Activated CD4-positive, alpha-beta T cell treated with anti-CD3 and anti-CD28 coated beads, Interleukin-2, amount 50 U/mL, for 16 hours (primary cell): ENCODE measurements at regions not wholly inside any gene's neighbourhood (a gene's known extent, or its start where the extent isn't known, plus 50 kb on each side); places are given as distances from the start of the nearest gene placed in this dataset.
"Not testable (repeated sequence)": the region's sequence is repeated elsewhere in the genome, so short reads cannot be mapped to it uniquely, and the experiment has no call there.

Experiments
- DNase-seq: peaks from one replicate; pipeline ENCODE4 v3.0.0-alpha.2; 2020

DNA sequence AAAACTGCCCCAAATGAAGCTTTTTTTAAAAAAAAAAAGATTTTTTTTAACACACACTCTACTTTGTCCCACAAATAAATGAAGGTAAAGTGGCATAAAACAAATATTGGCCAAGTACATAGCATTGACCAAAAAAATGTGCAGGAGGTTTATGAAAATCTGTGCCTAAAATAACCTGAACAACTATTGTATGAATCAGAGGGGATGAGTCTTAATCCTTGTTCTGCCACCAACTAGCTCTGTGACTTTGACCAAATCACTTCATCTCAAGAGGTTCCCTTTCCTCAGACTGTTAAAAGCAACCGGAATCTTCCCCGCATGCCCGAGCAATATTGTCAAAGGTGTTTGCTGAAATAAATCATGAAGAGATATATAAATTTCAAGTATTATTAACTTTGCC lies 150.4 kb upstream of the NEBL start:
- DNase-seq: no peak

DNA sequence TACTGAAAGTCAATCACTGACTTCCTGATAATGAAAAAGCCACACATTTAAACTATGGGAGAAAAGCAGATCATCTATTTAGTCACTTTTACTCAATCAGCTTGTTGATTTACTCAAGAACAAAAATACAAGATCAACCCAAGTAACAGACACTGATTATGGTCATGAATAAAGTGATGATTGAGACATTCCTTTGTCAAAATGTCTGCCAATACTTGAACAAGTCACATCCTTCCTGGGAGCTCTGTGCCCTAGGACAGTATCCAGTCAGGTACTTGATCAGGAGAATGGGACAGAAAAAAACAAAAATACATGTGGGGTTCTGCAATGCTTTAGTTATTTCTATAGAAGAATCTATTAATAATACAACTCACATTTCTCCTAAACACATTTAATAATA lies 150.0 kb upstream of the NEBL start:
- no peak for DNase-seq

DNA sequence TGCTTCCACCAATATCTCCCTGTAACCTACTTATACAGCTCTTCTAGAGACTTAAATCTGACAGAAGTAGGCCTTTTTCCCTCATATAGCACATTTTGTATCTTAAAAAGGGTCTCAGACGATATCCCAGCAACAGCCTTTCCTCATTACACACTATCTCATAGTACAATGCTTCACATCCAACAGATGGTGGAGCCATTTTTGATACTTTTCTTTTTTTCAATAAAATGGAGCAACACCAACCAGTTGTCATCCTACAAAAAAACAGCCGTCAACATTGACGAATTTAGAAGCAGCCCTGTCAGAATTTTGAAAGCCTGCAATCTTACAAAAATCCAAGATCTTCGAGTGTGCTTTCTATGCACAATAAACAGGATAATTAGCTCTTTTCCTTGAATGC lies 145.9 kb upstream of the NEBL start:
- DNase-seq: no peak

DNA sequence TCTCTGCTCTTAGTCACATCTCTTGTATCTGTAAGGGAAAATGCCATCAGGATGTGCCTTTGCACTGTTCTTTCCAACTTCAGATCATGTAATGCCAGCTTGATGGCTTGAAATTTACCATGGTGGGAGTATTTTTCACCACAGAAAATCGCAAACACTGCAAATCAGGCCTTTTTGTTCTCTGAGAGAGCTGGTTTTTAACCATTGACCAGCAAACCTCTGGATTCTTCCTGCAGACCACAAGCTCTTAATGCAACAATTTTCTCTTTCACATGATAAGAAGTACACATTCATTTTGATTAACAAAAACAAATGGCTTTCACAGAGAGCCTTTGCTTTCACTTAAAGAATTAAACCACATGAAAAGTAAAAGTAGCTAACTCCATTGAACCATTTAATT lies 145.4 kb upstream of the NEBL start:
- no peak for DNase-seq

DNA sequence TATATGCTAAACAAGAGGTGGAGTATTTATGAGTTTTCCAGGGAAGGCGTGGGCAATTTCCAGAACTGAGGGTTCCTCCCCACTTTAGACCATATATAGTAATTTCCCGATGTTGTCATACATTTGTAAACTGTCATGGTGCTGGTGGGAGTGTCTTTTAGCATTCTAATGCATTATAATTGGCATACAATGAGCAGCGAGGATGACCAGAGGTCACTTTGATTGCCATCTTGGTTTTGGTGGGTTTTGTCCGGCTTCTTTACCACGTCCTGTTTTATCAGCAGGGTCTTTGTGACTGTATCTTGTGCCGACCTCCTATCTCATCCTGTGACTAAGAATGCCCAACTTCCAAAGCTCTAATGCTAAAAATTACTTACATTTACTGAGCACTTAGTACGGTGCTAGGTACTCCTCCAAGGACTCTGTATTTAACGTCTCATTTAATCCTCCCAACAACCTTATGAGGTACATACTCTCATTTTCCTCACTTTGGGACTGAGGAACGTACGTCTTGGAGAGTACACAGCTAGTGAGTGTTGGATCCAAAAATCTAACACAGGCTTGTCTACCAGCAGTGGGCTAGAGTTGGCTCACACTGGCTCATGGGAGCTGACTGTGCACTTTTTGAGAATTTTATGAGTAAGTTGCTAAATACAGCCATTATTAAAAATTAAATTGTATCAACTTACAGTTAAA lies 144.8 kb upstream of the NEBL start:
- no peak for DNase-seq

DNA sequence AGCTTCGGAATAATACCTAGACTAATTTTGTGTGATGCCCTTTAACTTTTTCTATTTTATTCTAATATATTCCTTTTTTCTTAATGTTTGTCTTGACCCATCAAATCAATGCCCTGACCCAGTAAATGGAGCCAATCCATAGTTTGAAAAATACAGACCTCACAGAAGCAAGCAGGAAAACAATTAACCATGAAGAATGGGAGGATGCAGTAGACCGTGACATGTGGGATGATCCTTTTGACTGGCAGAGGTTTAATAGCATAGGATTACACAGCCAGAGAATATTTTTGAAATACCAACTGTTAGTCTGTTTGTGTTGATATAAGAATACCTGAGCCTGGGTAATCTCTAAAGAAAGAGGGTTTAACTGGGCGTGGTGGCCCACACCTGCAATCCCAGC lies 142.6 kb upstream of the NEBL start:
- DNase-seq: no peak

DNA sequence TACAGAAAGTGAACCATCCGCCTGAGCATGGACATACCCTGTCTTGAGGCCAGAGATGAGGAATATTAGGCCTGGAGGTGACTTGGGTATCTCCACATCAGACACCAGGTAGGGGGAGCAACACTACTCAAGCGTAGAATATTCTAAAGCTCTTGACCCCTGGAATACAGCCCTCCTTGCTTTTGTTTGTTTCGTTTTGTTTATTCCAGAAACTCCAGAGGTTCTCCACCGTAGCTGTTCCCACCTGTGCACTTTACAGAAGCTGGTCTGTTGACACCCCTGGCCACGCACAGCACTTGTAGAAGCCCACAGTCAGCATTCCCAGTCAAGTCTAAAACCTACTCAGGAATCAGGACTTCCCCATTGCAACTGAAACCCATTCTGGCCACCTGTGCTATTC lies 139.6 kb upstream of the NEBL start:
- DNase-seq: no peak

DNA sequence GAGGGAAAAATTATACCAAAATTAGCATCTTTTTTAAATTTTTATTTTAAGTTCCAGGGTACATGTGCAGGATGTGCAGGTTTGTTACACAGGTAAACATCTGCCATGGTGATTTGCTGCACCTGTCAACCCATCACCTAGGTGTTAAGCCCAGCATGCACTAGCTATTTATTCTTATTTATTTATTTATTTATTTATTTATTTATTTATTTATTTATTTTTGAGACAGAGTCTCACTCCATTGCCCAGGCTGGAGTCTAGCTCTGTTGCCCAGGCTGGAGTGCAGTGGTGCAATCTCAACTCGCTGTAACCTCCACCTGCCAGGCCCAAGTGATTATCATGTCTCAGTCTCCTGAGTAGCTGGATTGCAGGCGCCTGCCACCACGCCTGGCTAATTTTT lies 137.7 kb upstream of the NEBL start:
- DNase-seq: not testable (repeated sequence)

DNA sequence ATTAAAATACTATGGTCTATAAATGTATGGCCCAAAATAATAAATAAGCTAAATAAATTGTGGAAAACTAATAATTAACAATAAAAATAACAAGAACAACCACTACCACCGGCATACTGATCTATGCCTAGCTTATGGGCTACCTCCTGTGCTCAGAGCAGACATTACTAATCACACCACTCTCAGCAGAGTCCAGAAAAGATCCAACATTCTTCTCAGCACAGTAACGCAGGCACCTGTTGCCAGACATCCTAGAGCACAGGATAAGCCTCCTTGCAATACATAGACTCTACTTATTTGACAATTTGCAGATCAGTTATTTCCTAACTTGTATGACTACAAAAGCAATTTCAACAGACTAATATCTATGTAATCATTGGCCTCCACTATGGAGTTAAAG lies 137.1 kb upstream of the NEBL start:
- no peak for DNase-seq

DNA sequence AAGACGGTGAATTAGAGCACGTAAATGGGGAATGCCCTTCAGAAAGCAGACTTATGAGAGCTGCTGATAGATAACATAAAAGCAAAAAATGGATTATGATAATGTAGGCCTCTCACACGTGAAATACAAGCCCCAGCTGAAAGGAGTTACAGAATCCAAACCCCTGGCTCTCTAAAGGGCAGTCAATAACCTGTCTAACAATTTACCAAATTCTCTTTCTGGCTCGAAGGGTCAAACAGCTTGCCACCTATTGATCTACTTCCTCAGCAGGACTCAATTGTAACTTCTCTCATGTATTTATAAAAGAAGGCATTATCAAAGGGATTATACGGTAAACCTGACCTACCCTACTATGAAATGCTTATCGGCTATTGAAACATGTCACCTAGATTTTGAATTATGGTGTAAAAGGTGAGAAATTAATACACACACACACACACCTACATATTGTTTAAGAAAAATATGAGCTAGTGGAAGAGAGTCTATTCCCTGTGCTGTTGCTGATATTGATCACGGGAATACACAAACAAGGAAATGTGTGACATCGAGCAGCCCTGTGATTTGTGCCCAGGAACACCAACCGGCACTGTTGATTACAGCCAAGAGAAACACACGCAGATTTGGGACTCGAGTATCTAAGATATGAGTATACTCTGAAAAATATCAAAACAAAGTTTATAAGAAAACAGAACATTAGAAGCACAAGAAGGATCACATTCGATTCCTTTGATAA lies 135.6 kb upstream of the NEBL start:
- DNase-seq: no peak

DNA sequence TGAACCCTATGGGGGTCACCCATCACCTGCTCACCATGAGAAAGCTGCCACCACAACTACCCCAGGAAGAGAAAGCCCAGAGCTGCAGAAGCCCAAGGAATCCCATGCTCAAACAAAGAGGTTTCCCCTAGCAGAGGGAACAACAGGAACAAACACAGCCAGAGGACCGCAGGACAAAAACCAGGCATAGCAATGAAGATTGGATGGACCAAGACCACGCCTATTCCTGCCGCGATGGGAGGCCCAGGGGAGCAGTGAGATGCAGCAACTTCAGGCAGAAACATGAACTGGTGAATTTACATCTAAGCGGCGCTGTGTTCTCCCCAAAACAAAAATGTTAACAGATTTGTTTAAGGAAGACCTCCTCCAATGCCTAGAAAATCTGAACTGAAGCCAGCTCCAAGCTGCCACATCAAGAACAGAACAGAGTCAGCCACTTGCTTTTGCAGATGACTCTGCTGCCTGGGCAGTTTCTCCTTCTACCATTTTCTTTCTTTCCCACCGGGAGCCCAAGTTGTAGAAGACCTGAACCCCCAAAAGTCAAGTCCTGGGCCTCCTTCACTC lies 134.2 kb upstream of the NEBL start:
- DNase-seq: no peak

DNA sequence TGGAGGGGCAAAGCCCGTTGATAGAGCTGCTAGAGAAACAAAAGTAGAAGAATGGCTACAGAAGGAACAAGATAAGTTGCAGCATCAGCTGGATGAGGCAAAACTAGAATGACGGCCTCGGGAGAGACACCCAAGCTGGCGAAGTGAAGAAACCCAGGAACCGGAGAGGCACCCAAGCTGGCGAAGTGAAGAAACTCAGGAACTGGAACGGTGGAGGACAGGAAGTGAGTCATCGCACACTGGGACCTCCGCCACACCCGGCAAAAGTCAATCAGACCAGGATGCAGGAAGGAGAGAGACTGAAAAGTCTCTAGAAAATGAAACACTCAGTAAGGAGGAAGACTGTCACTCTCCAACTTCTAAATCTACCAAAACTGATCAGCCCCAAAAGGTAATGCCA lies 133.0 kb upstream of the NEBL start:
- no peak for DNase-seq

DNA sequence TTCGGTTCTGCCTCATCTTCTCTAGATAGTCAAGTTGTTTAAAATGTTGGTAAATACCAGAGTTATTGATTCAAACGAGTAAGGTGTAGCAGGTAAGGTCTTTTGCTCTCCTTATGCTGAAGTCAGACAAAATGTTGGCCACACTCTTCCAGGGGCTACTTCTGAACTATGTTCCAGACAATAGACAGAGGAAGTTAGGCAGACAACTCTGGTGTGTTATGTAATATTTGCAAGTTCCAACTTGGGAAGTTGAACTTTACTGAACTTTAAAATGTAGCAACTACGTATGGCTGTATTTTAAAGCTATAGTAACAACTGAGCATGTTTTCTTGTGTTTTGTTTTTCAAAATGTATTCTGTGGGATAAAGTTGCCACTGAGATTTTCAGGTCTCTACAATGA lies 125.7 kb upstream of the NEBL start:
- no peak for DNase-seq

DNA sequence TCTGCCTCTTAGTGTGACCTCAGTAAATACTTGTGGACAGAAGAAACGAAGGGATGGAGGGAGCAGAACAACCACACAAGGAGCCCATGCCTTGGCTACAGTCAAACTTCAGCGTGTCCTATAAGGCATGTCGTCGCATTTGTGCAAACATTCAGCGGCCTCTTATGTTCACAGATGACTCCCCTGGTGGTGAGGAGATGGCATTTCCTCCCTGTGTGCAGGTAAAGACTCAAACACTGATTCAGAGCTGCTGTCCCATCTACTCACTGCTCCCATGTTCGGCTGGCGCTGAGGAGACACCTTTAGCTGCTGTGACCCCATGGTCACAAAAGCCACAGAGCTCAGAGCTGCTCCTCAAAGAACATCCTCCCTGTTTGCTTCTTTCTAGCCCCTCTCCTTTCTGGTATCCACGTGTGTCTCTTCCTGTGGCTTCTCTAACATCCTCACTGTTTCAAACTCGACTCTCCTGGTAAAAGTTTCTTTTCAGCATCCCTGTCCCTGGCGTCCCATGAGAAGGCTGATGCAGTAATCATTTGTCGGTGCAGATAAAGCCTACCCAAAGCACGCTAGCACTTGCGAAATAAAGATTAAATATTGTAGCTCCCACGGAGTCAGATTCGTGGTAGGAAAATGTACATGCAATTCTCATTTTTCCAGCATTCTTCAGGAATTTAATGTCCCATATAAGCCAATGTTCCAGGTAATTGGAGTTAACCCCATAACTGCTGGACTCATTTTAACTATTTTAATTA lies 124.9 kb upstream of the NEBL start:
- no peak for DNase-seq

DNA sequence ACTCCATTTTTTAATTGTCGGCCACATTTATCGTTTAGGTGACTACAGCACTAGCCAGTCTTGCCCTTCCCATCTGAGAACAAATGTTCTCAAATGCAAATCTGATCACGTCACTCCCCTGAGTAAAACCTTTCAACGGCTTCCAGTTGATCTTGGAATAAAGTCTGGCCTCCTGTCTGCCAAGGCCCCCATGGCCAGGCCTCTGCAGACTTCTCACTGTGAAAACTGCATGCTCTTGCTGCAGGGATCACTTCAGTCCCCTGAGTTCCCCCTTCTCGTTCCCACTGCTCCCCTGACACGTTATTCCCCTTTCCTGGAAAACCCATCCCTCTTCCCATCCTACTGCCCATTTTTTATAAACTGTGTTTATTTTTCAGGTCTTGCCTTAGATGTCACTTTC lies 124.1 kb upstream of the NEBL start:
- no peak for DNase-seq

DNA sequence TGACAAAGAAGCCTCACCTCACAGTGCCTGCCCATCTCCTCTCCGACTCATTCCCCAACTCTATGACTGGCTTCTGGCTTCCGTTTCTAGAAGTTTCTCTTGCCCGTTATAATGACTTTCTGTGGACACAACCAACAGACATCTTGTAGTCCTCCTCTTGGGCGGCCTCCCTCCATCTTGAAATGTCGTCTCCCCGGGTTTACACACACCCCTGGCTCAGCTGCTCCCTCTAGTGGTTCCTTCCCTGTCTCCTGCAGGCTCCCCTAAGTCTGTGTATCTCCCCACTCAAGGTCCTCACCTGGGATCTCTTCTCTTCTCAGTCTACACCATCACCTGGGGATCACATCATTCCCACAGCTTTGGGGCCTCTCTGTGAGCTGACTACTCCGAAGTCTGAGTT lies 123.4 kb upstream of the NEBL start:
- DNase-seq: peak; percentile 28

DNA sequence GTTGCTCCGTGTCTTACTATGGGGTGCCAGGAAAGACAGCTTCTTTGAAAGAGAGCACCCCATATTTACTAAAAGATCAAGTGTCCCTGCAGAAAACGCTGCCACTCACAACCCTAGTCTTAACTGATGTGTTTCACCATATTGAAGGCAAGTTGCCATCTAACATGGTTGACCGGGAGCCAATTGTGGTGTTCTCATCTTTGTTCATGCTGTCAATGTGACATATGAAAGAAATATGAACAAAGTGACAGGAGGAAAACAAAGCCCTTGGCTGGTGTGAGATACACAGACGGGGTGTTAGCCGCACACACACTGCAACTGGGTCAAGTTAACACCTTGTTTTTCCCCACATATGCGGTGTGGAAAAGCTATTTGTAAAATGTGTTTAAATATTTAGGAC lies 122.3 kb upstream of the NEBL start:
- DNase-seq: no peak

DNA sequence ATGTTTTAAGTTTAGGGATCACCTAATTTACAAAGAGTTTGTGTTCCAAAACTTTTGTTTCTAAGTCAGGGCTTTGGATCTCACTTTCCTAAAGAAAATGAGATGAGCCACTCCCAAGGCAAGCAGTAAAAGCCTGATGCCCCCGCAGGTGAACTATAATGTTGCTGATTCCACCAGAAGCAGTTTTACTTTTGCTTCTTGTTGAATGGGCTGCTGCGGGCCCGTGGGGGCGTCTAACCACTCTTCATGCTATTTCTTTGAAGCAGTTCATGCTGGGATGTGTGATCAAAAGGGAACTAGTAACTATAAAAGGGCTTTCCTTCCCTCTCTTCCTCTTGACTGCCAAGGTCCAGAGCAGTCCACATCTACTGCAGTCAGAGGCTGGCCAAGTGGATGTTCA lies 118.7 kb upstream of the NEBL start:
- DNase-seq: no peak

DNA sequence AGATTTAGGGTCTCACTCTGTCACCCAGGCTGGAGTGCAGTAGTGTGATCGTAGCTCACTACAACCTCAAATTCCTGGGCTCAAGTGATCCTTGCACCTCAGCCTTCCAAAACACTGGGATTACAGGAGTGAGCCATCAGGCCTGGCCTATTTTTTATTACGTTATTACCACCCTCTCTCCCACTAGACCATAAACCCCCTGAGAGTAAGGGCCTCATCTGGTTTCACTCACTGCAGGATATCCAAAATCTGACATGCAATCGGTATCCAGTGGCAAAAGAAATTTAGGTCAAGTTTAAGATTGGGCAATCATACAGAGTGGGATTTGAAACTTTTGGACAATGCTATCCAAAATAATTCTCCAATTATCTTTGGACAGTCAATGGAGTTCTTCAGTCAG lies 117.0 kb upstream of the NEBL start:
- no peak for DNase-seq

DNA sequence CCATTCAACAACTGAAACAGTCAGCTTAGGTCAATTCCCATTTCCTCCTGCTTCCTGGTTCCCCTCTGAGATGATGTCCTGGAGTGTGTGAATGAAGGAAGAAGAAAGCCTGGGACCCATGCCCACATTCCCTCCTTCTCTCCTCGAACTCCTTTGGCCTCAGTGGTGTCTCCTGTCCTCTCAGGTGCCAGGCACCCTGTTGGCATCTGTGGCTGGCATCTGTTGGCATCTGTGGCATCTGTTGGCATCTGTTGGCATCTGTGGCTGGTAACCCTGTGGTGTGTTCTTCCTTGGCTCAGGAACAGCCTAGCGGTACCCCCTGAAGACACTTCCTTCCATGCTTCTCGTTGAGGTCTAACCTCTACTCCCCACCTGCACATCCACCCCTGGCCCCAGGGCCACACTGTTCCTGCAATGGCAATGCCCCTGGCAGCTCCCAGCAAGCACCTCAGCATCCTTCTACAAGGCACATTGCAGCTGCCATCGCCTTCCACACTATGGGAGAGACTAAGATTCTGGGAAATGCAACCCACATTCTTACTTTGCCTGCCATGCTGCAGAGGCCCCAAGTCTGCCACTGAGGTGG lies 114.4 kb upstream of the NEBL start:
- no peak for DNase-seq

DNA sequence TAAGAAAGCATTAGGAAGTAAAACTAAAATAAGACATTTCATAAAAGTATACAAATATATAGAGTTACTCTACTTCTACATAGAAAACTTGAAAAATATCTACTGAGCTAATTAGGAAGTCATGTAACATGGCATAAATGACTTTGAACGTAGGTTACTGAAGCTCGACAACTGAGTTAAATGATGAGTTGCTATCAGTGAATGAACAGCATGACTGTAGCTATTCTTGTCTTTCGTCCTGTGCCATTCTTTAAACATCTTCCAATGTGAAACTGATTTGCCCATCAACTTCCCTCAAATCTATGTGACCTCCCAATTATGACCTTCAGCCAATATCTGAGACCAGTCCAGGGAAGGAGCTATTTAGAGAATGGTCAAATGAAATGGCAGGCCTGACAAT lies 113.5 kb upstream of the NEBL start:
- no peak for DNase-seq

DNA sequence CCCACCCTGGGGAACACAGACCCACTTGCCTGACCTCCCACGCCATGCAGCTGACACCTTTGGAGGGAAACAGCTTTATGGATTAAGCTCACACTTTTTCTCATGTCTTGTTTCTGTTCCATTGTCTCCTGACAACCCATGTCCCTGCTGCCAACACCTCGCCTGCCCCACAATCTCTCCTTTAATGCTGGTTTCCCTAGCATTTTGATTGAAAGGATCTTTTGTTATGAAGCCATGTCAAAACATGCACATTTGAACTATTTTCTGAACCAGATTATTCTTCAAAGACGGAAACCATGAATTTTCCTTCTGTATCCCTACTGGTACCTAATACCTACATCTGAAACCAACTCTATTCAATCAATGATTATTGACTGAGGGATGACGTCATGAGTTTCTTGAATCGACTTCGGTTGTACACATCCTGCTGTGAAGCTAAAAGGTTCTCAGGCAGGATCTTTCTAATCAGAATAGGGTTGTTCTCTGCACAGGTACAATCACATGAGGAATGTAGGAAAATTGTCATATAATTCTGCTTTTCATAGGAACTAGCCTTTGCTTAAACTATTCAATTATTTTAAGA lies 106.2 kb upstream of the NEBL start:
- DNase-seq: no peak
